ENCODE measurements at regions not wholly inside any gene's neighbourhood (a gene's known extent, or its start where the extent isn't known, plus 50 kb on each side); places are given as distances from the start of the nearest gene placed in this dataset.
"Not testable (repeated sequence)": the region's sequence is repeated elsewhere in the genome, so short reads cannot be mapped to it uniquely, and the experiment has no call there.

GRCh38 chr16:11416228-11417001, 71.2 kb downstream of the RMI2 start:
- DNase-seq = no peak

- DNase-seq = no peak
Observed at GRCh38 chr16:11417487-11417886, 72.2 kb downstream of the RMI2 start.

DNA sequence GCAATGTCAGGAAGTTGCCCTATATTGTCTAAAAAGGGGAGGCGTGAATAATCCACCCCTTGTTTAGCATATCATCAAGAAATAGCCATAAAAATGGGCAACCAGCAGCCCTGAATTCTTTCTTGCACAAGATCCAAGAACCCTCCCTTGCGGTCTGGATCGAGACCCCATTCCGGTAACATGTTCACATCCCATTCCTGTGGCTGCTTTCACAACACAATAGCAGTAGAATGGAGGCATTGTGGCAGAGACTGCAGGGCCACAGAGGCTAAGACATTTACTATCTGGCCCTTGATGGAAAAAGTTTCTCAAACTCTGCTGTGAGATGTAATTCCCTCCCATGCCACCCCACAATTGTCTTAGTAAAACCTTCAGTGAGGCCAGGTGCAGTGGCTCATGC, 73.2 kb downstream of the RMI2 start:
- DNase-seq = no peak

GRCh38 chr16:11420067-11420466, 74.8 kb downstream of the RMI2 start:
- DNase-seq = not testable (repeated sequence)

DNA sequence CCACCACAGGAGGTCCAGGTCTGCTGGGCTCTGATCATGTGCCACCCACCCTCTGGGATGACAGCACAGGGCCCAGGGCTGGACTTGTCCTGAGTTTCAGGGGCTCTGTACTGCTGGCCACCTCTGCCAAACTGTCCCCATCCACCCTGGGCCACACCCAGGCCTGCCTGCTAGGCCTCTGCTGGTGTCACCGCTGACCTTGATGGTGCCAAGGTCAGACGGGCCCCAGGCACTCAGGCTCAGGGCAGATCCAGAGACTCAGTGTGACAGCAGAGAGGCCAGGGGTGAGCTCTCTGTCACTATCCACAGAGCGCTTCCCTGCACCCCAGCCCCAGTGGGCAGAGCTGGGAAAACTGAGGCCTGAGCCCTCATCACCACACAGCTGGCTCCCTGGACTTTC, 75.6 kb downstream of the RMI2 start:
- DNase-seq = no peak

DNA sequence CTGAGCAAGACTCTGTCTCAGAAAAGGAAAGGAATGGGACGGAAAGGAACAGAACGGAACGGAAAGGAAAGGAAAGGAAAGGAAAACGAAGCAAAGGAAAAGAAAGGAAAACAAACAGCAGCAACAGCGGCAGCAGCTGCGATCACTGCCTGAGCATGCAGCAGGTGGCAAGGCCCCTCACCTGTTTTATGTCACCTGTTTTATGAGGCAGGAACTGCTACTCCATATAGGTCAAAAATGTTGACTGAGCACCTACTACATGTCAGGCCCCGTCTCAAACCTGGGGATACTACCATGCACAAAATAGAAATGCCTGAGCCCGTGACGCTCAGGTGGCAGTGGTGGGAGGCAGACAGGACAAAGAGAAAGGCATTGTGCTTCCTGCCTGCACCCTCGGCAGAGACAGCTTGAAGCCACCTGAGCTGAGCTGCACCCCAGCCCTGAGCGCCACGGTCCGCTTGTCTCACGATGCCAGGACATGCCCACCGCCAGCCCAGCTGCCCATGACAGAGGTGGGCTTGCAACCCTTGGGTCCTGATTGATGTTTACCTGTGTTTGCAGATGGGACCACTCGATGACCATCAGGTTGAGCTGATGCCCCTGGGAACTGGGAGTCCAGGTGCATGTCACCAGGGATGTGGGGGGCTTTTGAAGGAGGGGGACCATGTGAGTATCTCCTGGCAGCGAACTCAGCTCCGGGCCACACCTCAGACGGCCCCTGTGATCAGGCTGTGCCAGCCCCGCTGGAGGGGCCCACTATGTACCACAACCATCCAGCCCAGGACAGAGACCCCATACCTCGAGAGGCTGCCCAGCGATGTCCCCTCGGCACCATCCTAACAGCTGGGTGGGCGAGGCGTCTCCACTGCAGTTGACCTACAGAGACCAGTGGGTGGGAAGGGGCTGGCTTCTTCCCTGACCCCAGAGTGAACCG, 77.4 kb downstream of the RMI2 start:
- DNase-seq = no peak

DNA sequence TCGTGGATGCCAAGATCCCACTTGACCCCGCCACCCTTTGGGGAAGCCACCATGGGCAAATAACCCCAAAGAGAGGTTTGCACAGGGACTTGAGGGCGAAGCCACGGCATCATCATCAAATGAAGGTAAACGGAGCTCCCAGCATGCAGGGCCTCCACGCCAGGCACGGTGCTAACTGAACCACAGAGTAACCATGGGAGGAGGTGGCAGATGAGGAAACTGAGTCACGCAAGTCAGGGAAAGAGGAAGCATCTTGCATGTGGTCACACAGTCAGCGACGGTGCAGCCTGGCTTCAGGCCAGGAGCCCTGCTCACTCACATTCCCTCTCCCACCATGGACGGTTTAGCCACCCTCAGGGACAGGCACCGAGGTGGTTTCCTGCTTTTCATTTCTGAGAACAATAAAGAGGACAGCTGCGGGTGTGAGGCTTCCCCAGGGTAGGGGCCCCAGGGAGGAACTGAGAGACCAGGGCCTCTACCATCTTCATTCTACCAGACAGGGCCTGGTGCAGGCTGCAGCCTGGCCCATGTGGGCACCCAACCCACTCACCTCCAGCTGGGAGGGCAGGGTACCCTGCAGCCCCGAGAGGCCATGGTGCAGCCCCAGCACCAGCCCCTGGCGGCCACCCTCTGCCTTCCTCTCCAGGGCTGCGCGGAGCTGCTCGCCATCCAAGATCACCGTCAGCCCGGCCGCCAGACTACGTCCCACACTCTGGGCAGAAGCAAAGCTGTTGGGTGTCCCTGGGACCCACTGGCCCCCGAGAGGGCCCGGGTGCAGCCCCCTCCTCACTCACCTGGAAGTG, 78.3 kb downstream of the RMI2 start:
- DNase-seq = no peak

- no peak for DNase-seq
Observed at GRCh38 chr16:11424118-11424460, 78.8 kb downstream of the RMI2 start.

GRCh38 chr16:11425140-11425539, 79.9 kb downstream of the RMI2 start:
- DNase-seq = no peak

- DNase-seq = no peak
Observed at GRCh38 chr16:11428623-11428953, 83.3 kb downstream of the RMI2 start.

DNA sequence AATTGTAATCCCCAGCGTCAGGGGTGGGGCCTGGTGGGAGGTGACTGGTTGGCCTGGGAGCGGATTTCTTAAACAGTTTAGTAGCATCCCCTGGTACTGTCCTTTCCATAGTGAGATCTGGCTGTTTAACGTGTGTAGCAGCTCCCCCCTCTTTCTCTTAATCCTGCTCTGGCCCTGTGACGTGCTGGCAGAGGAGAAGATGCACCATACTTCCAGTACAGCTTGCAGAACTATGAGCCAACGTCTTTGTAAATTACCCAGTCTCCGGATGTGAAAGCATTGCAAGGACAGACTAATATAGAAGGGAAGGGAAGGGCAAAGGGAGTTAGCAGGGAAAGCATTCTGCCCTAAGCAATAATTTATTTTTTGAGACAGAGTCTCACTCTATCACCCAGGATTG, 83.9 kb downstream of the RMI2 start:
- DNase-seq = no peak

DNA sequence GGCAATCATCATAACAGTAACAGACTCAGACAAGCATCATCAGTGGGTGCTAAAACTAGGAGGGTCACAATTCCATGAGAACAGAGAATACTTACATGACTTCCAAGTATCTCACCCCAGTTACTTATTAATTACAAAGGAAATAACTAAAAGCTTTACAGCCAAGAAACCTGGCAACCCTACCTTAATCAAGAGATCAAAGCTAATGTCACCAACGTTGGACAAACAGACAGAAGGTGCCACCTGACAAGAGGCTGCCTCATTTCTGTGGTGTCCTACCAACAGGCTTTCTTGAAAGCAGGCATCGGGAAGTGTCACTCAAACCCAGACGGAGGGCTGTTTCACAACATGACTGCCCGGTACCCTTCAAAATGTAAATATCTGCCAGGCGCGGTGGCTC, 84.6 kb downstream of the RMI2 start:
- DNase-seq = no peak

DNA sequence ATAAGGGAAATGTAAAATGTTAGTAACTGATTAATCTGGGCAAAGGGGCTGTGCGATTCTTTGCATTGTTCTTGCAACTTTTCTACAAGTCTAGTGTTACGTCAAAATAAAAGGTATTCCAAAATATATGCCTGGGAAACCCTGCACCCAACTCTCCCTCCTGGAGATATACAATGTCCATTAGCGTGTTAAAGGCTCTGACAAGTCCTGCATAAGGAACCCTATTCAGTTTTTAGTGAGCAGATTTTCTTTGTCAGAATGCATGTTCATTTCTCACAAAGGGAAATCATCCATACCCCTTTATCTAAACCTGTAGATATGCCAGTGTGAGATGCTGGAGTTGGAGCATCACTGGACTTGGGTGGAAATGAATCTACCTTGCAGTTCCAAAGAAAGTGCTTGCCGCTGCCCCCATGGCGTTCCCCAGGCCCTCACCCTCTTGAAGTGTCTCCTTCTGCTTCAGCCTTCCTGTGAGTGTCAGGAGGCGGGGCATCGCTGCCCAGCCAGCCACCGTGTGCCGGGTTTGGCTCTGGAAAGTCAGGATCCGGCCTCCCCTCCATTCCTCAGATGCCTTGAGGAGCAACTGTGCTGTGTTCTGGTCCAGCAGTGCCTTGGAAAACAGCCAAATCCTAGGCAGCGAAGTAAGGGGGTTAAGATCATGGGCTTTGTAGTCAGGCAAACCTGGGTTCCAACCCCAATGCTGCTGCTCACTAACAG, 85.5 kb downstream of the RMI2 start:
- DNase-seq = no peak

- no peak for DNase-seq
Observed at GRCh38 chr16:11431915-11432465, 86.7 kb downstream of the RMI2 start.

- no peak for DNase-seq
Observed at GRCh38 chr16:11432856-11433395, 87.7 kb downstream of the RMI2 start.

- DNase-seq = no peak
Observed at GRCh38 chr16:11435576-11435975, 90.3 kb downstream of the RMI2 start.

DNA sequence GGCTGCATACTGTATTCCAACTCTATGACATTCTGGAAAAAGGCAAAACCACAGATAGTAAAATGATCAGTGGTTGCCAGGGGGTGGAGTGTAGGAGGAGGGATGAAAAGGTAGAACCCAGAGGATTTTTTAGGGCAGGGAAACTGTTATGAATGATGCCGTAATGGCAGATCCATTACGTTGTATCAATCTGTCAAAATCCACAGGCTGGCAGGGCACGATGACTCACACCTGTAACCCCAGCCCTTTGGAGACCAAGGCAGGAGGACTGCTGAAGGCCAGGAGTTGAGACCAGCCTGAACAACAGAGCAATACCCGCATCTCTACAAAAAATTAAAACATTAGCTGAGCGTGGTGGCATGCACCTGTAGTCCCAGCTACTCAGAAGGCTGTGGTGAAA, 91.8 kb downstream of the RMI2 start:
- no peak for DNase-seq

DNA sequence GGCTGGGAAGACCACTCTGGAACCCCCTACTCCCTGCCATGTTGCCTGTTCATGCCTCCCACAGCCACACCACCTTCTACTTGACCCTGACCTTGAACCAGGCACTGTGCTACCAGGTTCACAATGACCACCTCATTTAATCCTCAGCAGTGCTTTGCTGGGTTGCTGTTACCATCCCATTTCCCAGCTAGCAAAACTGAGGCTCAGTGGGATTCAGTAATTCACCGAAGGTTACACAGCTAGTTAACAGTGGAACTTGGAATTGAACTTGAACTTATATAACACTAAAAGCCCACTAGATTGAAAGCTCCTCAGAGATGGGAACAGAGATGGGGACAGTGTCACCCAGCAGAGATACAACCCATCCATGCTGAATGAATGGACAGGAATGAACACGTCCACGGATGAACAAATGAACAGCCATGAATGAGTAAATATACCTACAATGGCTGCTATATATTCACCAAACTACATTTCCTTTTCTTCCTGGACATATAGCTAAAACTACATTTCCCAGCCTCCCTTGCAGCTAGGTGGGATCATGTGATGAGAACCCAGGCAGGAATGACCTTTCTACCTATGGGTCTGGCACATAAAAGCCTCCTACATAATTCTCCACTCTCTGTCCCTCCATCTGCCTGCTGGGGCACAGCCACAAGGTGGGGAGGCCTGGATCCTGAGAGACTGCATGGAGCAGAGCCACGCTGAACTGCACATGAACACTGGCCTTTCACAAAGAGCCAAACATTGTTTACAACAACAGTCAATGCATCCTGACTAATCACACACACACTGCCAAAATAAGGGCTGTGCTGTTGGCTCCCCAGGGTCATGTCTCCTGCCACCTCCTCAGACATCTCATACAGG, 94.8 kb downstream of the RMI2 start:
- DNase-seq = no peak

GRCh38 chr16:11440657-11441012, 95.4 kb downstream of the RMI2 start:
- no peak for DNase-seq

- no peak for DNase-seq
Observed at GRCh38 chr16:11445486-11445885, 100.2 kb downstream of the RMI2 start.

DNA sequence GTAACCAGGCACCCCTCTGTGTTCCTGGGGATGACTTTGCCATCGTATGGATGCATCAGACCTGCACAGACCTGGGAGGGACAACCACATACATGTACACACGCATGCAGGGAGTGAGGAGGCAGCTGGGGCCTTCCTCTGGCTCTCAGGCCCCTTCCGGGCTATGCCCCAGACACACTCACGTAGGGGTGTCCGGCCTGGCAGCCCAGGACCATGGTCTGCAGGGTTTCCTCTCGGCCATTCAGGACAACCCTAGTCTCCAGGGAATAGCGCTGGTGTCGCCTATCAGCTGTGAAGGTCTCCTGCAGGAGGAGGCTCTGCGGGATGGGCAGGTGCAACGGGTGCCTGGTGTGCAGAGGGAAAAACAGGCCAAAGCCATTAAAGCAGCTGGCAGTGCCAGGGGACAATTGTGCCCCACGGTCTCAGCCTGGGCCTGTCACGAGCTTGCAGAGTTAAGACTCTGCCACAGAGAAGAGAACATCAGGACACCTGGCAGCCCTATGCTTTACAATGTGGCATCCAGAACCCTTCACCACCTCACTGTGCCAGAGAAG, 101.4 kb downstream of the RMI2 start:
- no peak for DNase-seq
